Neural progenitor cell (in vitro differentiated cells): ENCODE measurements at regions not wholly inside any gene's neighbourhood (a gene's known extent, or its start where the extent isn't known, plus 50 kb on each side); places are given as distances from the start of the nearest gene placed in this dataset.
"Not testable (repeated sequence)": the region's sequence is repeated elsewhere in the genome, so short reads cannot be mapped to it uniquely, and the experiment has no call there.

Experiments
- DNase-seq: peaks from one replicate; pipeline ENCODE4 v3.0.0-alpha.2; 2016; ENCODE audit warnings: low spot score
- H2AFZ ChIP-seq: fragments of 200-600 bp; sonication (generic); replicated peaks from 2 replicates; pipeline ENCODE4 v1.6.1; 2016; ENCODE audit warnings: antibody characterized with exemption
- H3F3A ChIP-seq: fragments of 200-600 bp; sonication (generic); 2 replicates; pipeline ENCODE4 v1.6.1; 2016; ENCODE audit warnings: antibody characterized with exemption, low read depth
- H3K27ac ChIP-seq: fragments of 200-600 bp; sonication (generic); 2 replicates; pipeline ENCODE4 v1.5.1; 2016; ENCODE audit warnings: mild to moderate bottlenecking
- H3K27me3 ChIP-seq: fragments of 200-600 bp; sonication (generic); 2 replicates; pipeline ENCODE4 v1.6.1; 2016; ENCODE audit warnings: mild to moderate bottlenecking, moderate library complexity
- H3K36me3 ChIP-seq: fragments of 200-600 bp; sonication (generic); 2 replicates; pipeline ENCODE4 v1.5.1; 2016
- H3K4me1 ChIP-seq: fragments of 200-600 bp; sonication (generic); 2 replicates; pipeline ENCODE4 v1.6.1; 2016; ENCODE audit warnings: mixed run types
- H3K4me2 ChIP-seq: fragments of 200-600 bp; sonication (generic); 2 replicates; pipeline ENCODE4 v1.6.1; 2016
- H3K4me3 ChIP-seq: fragments of 200-600 bp; sonication (generic); 2 replicates; pipeline ENCODE4 v1.5.1; 2016
- H3K79me2 ChIP-seq: fragments of 200-600 bp; sonication (generic); 2 replicates; pipeline ENCODE4 v1.6.1; 2016; ENCODE audit warnings: low read depth
- H3K9ac ChIP-seq: fragments of 200-600 bp; sonication (generic); 2 replicates; pipeline ENCODE4 v1.6.1; 2016
- H3K9me3 ChIP-seq: fragments of 200-600 bp; sonication (generic); 2 replicates; pipeline ENCODE4 v1.5.1; 2016; ENCODE audit warnings: low read depth
- H4K20me1 ChIP-seq: fragments of 200-600 bp; sonication (generic); 2 replicates; pipeline ENCODE4 v1.6.1; 2016; ENCODE audit warnings: low read depth
- H3K27ac Mint-ChIP-seq: 3 replicates; pipeline ENCODE4 v1.8.0; 2021; ENCODE audit warnings: mixed read lengths
- H3K27me3 Mint-ChIP-seq: 2 replicates; pipeline ENCODE4 v1.8.0; 2022; ENCODE audit warnings: low read depth, mild to moderate bottlenecking, inconsistent platforms, moderate library complexity, mixed read lengths; ENCODE audit not compliant: insufficient read depth
- H3K36me3 Mint-ChIP-seq: 3 replicates; pipeline ENCODE4 v1.8.0; 2021; ENCODE audit warnings: mixed read lengths
- H3K4me1 Mint-ChIP-seq: 3 replicates; pipeline ENCODE4 v1.8.0; 2021; ENCODE audit warnings: mixed read lengths
- H3K4me3 Mint-ChIP-seq: 3 replicates; pipeline ENCODE4 v1.8.0; 2021; ENCODE audit warnings: mild to moderate bottlenecking, moderate library complexity, mixed read lengths
- H3K9me3 Mint-ChIP-seq: 3 replicates; pipeline ENCODE4 v1.8.0; 2020; ENCODE audit warnings: mixed read lengths
- EZH2 ChIP-seq: fragments of 200-600 bp; sonication (generic); IDR thresholded peaks from 2 replicates; pipeline ENCODE4 v1.6.1; 2017; ENCODE audit warnings: antibody characterized with exemption, mild to moderate bottlenecking, moderate library complexity
- EZH2phosphoT487 ChIP-seq: fragments of 200-600 bp; sonication (generic); IDR thresholded peaks from 2 replicates; pipeline ENCODE4 v1.6.1; 2017; ENCODE audit warnings: antibody characterized with exemption
- TF ChIP-seq, protein P1 (sequence below): fragments of 200-600 bp; sonication (generic); IDR thresholded peaks from 2 replicates; pipeline ENCODE4 v1.5.1; 2017; ENCODE audit warnings: antibody characterized with exemption, mild to moderate bottlenecking

DNA sequence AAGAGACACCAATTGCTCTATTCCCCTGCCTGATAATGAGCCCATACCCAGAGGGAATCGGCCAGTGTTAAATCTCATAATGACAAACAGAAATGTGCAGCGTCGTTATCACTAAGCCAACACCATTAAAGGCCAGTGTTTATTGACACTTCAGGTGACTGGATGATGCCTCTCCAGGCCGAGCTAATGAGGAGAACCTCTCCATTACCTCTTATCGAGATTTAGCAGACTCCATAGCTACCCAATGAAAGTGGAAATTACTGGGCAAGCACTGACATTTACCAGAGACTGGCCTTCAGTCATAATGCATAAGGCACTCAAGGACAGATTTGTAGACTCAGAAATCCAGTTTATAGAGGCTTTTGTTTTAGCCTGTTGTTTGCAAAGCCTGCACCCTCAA is 669.5 kb downstream of the MAFB start:
- Histone ChIP-seq H4K20me1 (no peaks in the 10 kb centered on the region), H3F3A (no peaks in the 10 kb centered on the region), H2AFZ (no peak overlapping the region), H3K36me3 (no peaks in the 10 kb centered on the region), H3K9me3 (no peaks in the 10 kb centered on the region), H3K27ac (no peak overlapping the region), H3K79me2 (no peaks in the 10 kb centered on the region), H3K4me3 (no peak overlapping the region), H3K4me2 (no peak overlapping the region), H3K27me3 (no peaks in the 10 kb centered on the region), H3K9ac (no peak overlapping the region), H3K4me1 (no peaks in the 10 kb centered on the region)
- no peak for TF ChIP-seq EZH2
- H3K36me3 Mint-ChIP-seq: no peaks in the 10 kb centered on the region
- H3K4me1 Mint-ChIP-seq: no peaks in the 10 kb centered on the region
- no peak for DNase-seq
- peaks cover 2% of the 10 kb centered on the region for H3K27me3 Mint-ChIP-seq
- H3K4me3 Mint-ChIP-seq: no peak overlapping the region
- H3K27ac Mint-ChIP-seq: no peak overlapping the region
- no peaks in the 10 kb centered on the region for H3K9me3 Mint-ChIP-seq

DNA sequence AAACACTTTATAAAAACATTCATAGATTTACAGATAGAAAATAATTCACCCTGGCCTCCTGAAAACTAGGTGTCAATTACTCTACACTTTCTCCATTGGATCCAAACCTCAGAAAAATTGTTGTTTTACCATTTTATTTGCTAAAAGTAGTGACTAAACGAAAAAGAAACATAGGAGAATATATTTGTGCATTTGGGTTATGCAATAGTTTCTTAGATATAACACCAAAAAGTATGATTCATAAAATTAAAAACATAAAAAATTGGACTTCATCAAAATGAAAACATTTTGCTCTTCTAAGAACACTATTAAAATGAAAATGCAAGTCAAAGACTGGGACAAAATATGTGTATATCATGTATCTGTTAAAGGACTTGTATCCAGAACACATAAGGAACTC is 671.3 kb downstream of the MAFB start:
- Mint-ChIP-seq H3K27me3 (peaks cover 2% of the 10 kb centered on the region), H3K36me3 (no peaks in the 10 kb centered on the region), H3K9me3 (no peaks in the 10 kb centered on the region), H3K27ac (no peak overlapping the region), H3K4me1 (no peaks in the 10 kb centered on the region), H3K4me3 (no peak overlapping the region)
- H3K4me1 ChIP-seq: no peaks in the 10 kb centered on the region
- H2AFZ ChIP-seq: no peak overlapping the region
- no peak overlapping the region for H3K4me2 ChIP-seq
- no peaks in the 10 kb centered on the region for H3K9me3 ChIP-seq
- H3K79me2 ChIP-seq: no peaks in the 10 kb centered on the region
- DNase-seq: no peak
- H3F3A ChIP-seq: no peaks in the 10 kb centered on the region
- H3K27me3 ChIP-seq: no peaks in the 10 kb centered on the region
- H3K9ac ChIP-seq: no peak overlapping the region
- H3K4me3 ChIP-seq: no peak overlapping the region
- TF ChIP-seq EZH2 (no peak), EZH2phosphoT487 (no peak)
- TF ChIP-seq, protein P1, sequence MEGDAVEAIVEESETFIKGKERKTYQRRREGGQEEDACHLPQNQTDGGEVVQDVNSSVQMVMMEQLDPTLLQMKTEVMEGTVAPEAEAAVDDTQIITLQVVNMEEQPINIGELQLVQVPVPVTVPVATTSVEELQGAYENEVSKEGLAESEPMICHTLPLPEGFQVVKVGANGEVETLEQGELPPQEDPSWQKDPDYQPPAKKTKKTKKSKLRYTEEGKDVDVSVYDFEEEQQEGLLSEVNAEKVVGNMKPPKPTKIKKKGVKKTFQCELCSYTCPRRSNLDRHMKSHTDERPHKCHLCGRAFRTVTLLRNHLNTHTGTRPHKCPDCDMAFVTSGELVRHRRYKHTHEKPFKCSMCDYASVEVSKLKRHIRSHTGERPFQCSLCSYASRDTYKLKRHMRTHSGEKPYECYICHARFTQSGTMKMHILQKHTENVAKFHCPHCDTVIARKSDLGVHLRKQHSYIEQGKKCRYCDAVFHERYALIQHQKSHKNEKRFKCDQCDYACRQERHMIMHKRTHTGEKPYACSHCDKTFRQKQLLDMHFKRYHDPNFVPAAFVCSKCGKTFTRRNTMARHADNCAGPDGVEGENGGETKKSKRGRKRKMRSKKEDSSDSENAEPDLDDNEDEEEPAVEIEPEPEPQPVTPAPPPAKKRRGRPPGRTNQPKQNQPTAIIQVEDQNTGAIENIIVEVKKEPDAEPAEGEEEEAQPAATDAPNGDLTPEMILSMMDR: no peak
- H4K20me1 ChIP-seq: no peaks in the 10 kb centered on the region
- H3K27ac ChIP-seq: no peak overlapping the region
- H3K36me3 ChIP-seq: no peaks in the 10 kb centered on the region

DNA sequence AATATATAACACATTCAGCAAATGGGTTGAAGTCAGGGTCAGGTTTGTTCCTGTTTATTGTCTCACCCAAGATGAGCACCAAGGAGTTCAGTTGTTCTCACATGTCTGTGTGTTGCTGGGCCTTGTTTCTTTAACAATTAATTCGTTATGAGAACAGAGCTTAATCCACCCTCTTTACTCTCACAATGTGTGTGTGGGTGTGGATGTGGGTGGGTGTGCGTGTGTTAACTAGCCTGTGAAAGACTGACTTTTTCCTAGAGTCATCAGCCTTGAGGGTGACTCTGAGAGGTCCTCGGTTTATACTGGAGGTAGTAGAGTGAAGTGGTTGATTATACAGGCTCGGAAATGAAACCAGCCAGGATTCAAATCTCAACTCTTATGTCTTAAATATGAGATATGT is 672.1 kb downstream of the MAFB start:
- no peaks in the 10 kb centered on the region for H3K79me2 ChIP-seq
- H4K20me1 ChIP-seq: no peaks in the 10 kb centered on the region
- H3K9ac ChIP-seq: no peak overlapping the region
- H3K4me1 Mint-ChIP-seq: no peaks in the 10 kb centered on the region
- H3K36me3 ChIP-seq: no peaks in the 10 kb centered on the region
- H2AFZ ChIP-seq: no peak overlapping the region
- H3K9me3 Mint-ChIP-seq: no peaks in the 10 kb centered on the region
- no peak overlapping the region for H3K4me3 Mint-ChIP-seq
- no peaks in the 10 kb centered on the region for H3K4me1 ChIP-seq
- H3K4me3 ChIP-seq: no peak overlapping the region
- no peaks in the 10 kb centered on the region for H3K9me3 ChIP-seq
- no peak overlapping the region for H3K27ac Mint-ChIP-seq
- H3K27ac ChIP-seq: no peak overlapping the region
- no peaks in the 10 kb centered on the region for H3K36me3 Mint-ChIP-seq
- peaks cover 2% of the 10 kb centered on the region for H3K27me3 Mint-ChIP-seq
- TF ChIP-seq, protein P1: no peak
- TF ChIP-seq EZH2 (no peak), EZH2phosphoT487 (no peak)
- no peak for DNase-seq
- H3K4me2 ChIP-seq: no peak overlapping the region
- H3F3A ChIP-seq: no peaks in the 10 kb centered on the region
- H3K27me3 ChIP-seq: no peaks in the 10 kb centered on the region

DNA sequence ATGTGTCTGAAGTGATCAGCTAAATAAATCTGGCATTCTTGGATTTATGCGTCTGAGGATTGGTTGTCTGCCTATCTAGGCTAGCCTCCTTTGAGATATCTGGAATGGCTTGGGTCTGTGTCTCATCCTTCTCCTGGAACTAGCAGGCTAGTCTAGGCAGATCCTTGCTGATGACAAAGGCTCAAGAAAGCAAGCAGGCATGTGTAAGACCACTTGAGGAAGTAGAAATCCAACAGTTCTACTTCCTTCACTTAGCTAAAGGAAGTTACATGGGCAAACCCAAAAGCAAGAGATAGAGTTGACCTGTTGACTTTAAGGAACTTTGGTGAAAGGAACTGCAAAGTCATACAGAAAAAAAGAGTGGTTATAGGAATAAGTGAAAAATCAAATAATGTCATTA is 672.6 kb downstream of the MAFB start:
- Mint-ChIP-seq H3K27ac (no peak overlapping the region), H3K27me3 (peaks cover 2% of the 10 kb centered on the region), H3K9me3 (no peaks in the 10 kb centered on the region), H3K4me3 (no peak overlapping the region), H3K36me3 (no peaks in the 10 kb centered on the region), H3K4me1 (no peaks in the 10 kb centered on the region)
- Histone ChIP-seq H4K20me1 (no peaks in the 10 kb centered on the region), H3K27ac (no peak overlapping the region), H3K4me3 (no peak overlapping the region), H3K4me2 (no peak overlapping the region), H3K9ac (no peak overlapping the region), H2AFZ (no peak overlapping the region), H3F3A (no peaks in the 10 kb centered on the region), H3K79me2 (no peaks in the 10 kb centered on the region), H3K9me3 (no peaks in the 10 kb centered on the region), H3K27me3 (no peaks in the 10 kb centered on the region), H3K36me3 (no peaks in the 10 kb centered on the region), H3K4me1 (no peaks in the 10 kb centered on the region)
- TF ChIP-seq EZH2: no peak
- DNase-seq: no peak

DNA sequence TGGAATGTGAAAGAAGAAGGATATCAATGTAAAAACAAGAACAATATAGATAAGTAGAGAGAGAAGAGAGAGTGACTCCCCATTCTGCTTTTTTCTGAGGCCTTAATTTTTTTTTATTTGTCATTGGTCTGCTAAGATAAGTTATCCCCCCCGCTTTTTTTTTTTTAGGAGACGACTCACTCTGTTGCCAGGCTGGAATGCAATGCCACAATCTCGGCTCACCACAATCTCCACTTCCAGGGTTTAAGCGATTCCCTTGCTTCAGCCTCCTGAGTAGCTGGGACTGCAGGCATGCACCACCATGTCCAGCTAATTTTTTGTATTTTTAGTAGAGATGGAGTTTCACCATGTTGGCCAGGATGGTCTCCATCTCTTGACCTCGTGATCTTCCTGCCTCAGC is 677.0 kb downstream of the MAFB start:
- H3K4me3 ChIP-seq, H3K79me2 ChIP-seq, H2AFZ ChIP-seq, H3K4me2 ChIP-seq, H3K4me3 Mint-ChIP-seq, H3K9ac ChIP-seq, H3K9me3 ChIP-seq, H3K36me3 ChIP-seq, H3K27me3 Mint-ChIP-seq, H3K9me3 Mint-ChIP-seq, H3K27ac ChIP-seq, H3K4me1 Mint-ChIP-seq, H3K27ac Mint-ChIP-seq, H3K4me1 ChIP-seq, H3F3A ChIP-seq, DNase-seq, H3K36me3 Mint-ChIP-seq, H4K20me1 ChIP-seq, H3K27me3 ChIP-seq: not testable (repeated sequence)
